Activated T-cell treated with anti-CD3 and anti-CD28 coated beads for 1 hour (primary cell): ENCODE measurements at regions not wholly inside any gene's neighbourhood (a gene's known extent, or its start where the extent isn't known, plus 50 kb on each side); places are given as distances from the start of the nearest gene placed in this dataset.
"Not testable (repeated sequence)": the region's sequence is repeated elsewhere in the genome, so short reads cannot be mapped to it uniquely, and the experiment has no call there.

Experiments used
- DNase-seq: peaks from one replicate; pipeline ENCODE4 v3.0.0-alpha.2; 2020; ENCODE audit warnings: low read depth

- DNase-seq, result not testable (repeated sequence)
Observed at GRCh38 chrY:17579956-17580519, 300.0 kb downstream of the CDY2B start.

DNA sequence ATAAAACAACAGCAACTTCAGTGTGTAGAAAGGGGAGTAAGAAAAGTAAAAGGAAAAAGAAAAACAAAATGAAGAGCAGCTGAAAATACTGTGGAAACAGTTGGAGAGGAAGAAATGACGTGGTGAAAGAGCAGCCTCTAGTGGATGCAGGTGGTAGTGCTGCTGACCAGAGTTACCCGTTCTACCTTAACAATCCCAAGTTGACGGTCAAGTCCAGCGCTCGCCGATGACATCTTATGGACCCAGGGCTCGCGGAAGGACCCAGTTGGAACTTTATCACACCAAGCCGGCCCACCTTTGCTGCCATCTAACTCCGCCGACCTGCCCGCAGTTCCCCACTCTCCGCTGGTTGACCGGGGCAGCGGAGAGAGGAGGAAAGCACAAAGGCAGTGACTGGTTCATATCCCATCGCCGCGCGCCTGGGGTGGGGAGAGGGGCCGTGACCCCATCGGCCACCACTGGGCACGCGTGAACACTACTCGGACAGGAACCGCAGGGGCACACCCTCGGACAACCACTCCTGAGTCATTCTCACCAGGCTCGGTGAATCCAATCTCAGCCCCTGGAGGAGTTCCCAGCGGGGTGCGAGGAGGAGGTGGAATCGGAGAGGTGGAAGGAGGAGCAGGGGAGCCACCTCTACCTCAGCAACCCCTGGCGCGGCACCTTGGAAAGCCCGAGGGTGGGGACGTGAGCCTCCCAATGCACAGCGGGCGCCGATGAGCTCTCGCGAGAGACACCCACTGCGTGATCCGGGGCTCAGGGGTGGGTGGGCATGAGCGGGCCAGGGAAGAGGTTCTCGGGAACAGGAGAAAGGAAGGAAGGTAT is 300.7 kb downstream of the CDY2B start:
- peak; percentile 0 for DNase-seq

- DNase-seq, result not testable (repeated sequence)
Observed at GRCh38 chrY:17563114-17563513, 316.9 kb downstream of the CDY2B start.
